ENCODE measurements at regions not wholly inside any gene's neighbourhood (a gene's known extent, or its start where the extent isn't known, plus 50 kb on each side); places are given as distances from the start of the nearest gene placed in this dataset.

GRCh38 chr2:122447237-122447636, 691.8 kb downstream of the TSN start:
- TF ChIP-seq ZNF384 (IDR thresholded peaks at IDR 0.05) (no peak), FOXK2 (IDR thresholded peaks at IDR 0.05) (no peak), TARDBP (IDR thresholded peaks at IDR 0.05) (no peak)

All from HEK293T (cell line).